B cell (primary cell): ENCODE measurements at regions not wholly inside any gene's neighbourhood (a gene's known extent, or its start where the extent isn't known, plus 50 kb on each side); places are given as distances from the start of the nearest gene placed in this dataset.

Source experiments
- CTCF ChIP-seq: fragments of 200-600 bp; IDR thresholded peaks from one replicate; pipeline ENCODE4 v1.8.0; 2022; ENCODE audit warnings: antibody characterized with exemption, mild to moderate bottlenecking
- EZH2 ChIP-seq: IDR thresholded peaks from 2 replicates; pipeline ENCODE4 v1.6.1; 2012; ENCODE audit warnings: borderline replicate concordance, low read depth, mild to moderate bottlenecking, moderate library complexity, low read length; ENCODE audit not compliant: insufficient read depth, poor library complexity, severe bottlenecking

GRCh38 chr5:173753307-173754168 lies 134.6 kb upstream of the CPEB4 start:
- TF ChIP-seq CTCF: no peak
- no peak for TF ChIP-seq EZH2
